HepG2 (cell line): ENCODE measurements at regions not wholly inside any gene's neighbourhood (a gene's known extent, or its start where the extent isn't known, plus 50 kb on each side); places are given as distances from the start of the nearest gene placed in this dataset.

ENCODE experiments used
- ATF3 ChIP-seq: sonication (generic); formaldehyde crosslinking; IDR thresholded peaks from 2 replicates; pipeline ENCODE4 v1.4.0; 2020; ENCODE audit warnings: missing genetic modification reagents
- CTCF ChIP-seq: sonication (generic); formaldehyde crosslinking; IDR thresholded peaks from 2 replicates; pipeline ENCODE4 v1.5.0; 2020; ENCODE audit warnings: mild to moderate bottlenecking, missing genetic modification reagents, moderate library complexity
- KLF12 ChIP-seq: sonication (generic); formaldehyde crosslinking; IDR thresholded peaks from 2 replicates; pipeline ENCODE4 v1.4.0; 2020; ENCODE audit warnings: missing genetic modification reagents, borderline replicate concordance
- MLX ChIP-seq: IDR thresholded peaks from 2 replicates; pipeline ENCODE4 v1.6.1; 2016
- NFYB ChIP-seq: sonication (generic); formaldehyde crosslinking; IDR thresholded peaks from 2 replicates; pipeline ENCODE4 v1.4.0; 2020; ENCODE audit warnings: missing genetic modification reagents
- NR2C2 ChIP-seq: sonication (generic); formaldehyde crosslinking; IDR thresholded peaks from 2 replicates; pipeline ENCODE4 v1.4.0; 2020; ENCODE audit warnings: missing genetic modification reagents, mild to moderate bottlenecking, moderate library complexity, borderline replicate concordance
- POLR2AphosphoS5 ChIP-seq: IDR thresholded peaks from 2 replicates; pipeline ENCODE4 v1.6.1; 2012; ENCODE audit warnings: low read depth, low read length
- TIGD3 ChIP-seq: sonication (generic); formaldehyde crosslinking; IDR thresholded peaks from 2 replicates; pipeline ENCODE4 v1.5.1; 2020; ENCODE audit warnings: mild to moderate bottlenecking, missing genetic modification reagents, borderline replicate concordance
- ZFP37 ChIP-seq: sonication (generic); formaldehyde crosslinking; IDR thresholded peaks from 2 replicates; pipeline ENCODE4 v1.4.0; 2020; ENCODE audit warnings: missing genetic modification reagents, borderline replicate concordance
- ZNF552 ChIP-seq: sonication (generic); formaldehyde crosslinking; IDR thresholded peaks from 2 replicates; pipeline ENCODE4 v1.9.0; 2022; ENCODE audit warnings: missing genetic modification reagents, mild to moderate bottlenecking, borderline replicate concordance
- ZNF839 ChIP-seq: sonication (generic); formaldehyde crosslinking; IDR thresholded peaks from 2 replicates; pipeline ENCODE4 v1.4.0; 2020; ENCODE audit warnings: missing genetic modification reagents, mild to moderate bottlenecking, borderline replicate concordance

- TF ChIP-seq CTCF (CRISPR knock-in tag) = no peak
- no peak for TF ChIP-seq POLR2AphosphoS5
- no peak for TF ChIP-seq TIGD3
- no peak for TF ChIP-seq ZNF552 (CRISPR knock-in tag)
- TF ChIP-seq NR2C2 (CRISPR knock-in tag) = no peak
- no peak for TF ChIP-seq ATF3 (CRISPR knock-in tag)
- TF ChIP-seq KLF12 (CRISPR knock-in tag) = no peak
- no peak for TF ChIP-seq MLX
- TF ChIP-seq NFYB = no peak
- no peak for TF ChIP-seq ZNF839 (CRISPR knock-in tag)
- no peak for TF ChIP-seq ZFP37 (CRISPR knock-in tag)
These were observed 55.5 kb upstream of the FST start for GRCh38 chr5:53424686-53425615.
